GM08714 (cell line): ENCODE measurements at regions not wholly inside any gene's neighbourhood (a gene's known extent, or its start where the extent isn't known, plus 50 kb on each side); places are given as distances from the start of the nearest gene placed in this dataset.

Experiments used
- H3K4me3 ChIP-seq: fragments of 200-500 bp; sonication (Bioruptor generic); 2 replicates; pipeline ENCODE4 v1.5.1; 2014; ENCODE audit warnings: mild to moderate bottlenecking, low read length, inconsistent platforms
- ZNF274 ChIP-seq: IDR thresholded peaks from 2 replicates; pipeline ENCODE4 v1.6.1; 2012; ENCODE audit warnings: mild to moderate bottlenecking, low read depth, low read length

DNA sequence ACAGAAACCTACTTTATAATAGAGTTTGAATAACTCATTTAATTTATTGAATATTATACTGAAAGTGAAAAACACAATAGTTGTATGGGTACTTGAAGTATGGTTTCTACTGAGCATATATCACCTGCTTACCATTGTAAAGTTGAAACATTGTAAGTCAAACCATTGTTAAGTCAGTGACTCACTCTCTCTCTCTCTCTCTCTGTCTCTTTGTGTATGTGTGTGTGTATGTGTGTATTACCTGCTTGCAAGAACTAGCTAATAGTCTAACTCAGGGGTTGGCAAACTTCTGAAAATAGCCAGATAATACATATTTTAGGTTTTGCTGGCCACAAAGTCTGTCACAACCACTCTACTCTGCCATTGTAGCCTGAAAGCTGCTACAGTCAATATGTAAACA lies 564.3 kb upstream of the ZNF608 start:
- no peak overlapping the region for H3K4me3 ChIP-seq
- TF ChIP-seq ZNF274: no peak

DNA sequence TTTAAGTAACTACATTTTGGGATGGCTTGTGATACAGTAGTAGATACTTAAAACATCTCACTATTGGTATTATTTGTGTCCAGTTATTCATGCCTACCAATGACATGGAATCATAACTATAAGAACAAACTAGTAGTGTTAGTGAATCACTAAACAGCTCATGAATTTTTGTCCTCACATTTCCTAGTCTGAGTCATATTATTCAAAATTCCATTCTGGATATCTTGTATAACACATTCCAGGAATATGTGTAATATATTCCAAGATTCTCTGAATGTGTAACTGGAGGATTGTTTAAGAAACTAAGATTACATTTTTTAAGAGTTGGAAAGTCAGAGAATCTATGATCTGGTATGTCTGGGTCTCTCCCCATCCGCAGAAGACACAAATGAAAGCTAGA lies 565.3 kb upstream of the ZNF608 start:
- H3K4me3 ChIP-seq: no peak overlapping the region
- no peak for TF ChIP-seq ZNF274

DNA sequence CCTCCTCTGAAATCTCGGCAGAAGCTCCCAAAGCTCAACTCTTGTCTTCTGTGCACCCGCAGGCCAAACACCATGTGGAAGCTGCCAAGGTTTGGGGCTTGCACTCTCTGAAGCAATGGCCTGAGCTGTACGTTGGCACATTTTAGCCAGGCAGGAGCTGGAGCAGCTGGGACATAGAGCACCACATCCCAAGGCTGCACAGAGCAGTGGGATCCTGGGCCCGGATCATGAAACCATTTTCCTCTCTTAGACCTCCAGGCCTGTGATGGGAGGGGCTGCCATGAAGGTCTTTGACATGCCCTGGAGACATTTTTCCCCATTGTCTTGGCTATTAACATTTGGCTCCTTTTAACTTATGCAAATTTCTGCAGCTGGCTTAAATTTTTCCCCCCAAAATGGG lies 567.1 kb upstream of the ZNF608 start:
- TF ChIP-seq ZNF274: no peak
- no peak overlapping the region for H3K4me3 ChIP-seq

- no peak for TF ChIP-seq ZNF274
- H3K4me3 ChIP-seq: no peak overlapping the region
Measured at GRCh38 chr5:125315306-125315705, 568.9 kb upstream of the ZNF608 start.

- TF ChIP-seq ZNF274: no peak
- no peak overlapping the region for H3K4me3 ChIP-seq
Measured at GRCh38 chr5:125316391-125316790, 570.0 kb upstream of the ZNF608 start.

DNA sequence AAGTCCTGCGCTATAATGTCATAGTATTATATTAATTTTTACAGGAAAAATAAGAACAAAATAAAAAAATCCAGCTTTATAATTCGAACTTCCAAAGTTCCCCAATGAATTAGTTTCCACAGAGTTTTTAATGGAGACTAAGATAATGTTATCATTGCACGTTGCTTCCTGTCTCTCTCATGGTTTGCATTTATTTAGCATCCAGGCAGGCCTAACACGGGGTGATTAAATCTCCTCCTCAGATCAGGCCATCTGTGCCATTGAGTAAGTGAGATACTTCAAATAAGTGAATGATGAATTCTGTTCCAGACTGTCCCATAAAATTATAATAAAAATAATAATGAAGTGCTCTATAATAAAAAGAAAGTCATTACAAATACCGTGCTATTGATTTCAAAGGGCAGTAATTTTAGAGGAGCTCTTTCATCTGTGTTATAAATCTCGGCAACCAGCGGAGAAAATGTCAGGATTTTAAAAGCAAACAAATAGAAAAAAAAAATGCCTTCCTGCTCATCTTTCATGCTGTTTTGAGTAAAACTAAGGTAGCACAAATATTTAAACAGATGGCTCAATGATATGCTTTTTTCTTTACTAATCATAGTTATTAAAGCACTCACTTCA lies 570.6 kb upstream of the ZNF608 start:
- no peak overlapping the region for H3K4me3 ChIP-seq
- no peak for TF ChIP-seq ZNF274

DNA sequence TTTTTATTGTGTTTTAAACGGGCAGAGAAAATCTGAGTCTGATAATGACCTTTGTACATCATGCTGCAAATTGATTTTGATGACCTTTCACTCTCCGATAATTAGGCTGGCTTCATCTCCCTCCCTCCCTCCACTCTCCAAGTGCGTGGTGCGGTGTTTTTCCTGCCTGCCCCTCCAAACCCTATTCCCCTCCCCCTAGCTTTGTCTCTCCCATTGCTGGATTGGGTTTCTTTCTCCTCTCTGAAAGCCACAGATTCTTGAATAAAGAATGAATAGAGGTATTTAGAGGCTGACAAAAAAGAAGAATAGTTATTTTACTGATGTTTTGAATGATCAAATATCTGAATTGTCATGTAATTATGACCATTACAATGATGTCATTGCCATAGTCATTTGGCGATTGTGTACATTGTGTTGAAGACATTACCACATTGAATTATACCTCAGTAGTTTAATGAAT lies 571.1 kb upstream of the ZNF608 start:
- TF ChIP-seq ZNF274: no peak
- no peak overlapping the region for H3K4me3 ChIP-seq

DNA sequence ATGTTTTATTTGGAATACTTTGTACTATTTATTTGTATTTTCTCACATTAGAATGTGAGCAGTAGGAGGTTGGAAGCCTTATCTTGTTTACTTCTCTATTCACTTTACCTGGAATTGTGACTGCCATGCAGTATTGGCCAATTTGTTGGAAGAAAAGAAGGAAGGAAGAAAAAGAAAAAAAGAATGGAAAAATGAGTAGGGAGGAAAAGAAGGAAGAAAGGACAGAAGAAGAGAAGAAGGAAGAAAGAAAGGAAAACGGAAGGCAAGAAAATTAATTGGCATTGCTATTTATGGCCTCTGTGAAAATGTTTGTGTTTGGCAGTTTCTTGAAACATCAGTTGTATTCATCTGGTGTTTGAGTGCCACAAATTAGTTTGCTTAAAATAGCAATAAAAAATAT lies 575.2 kb upstream of the ZNF608 start:
- no peak overlapping the region for H3K4me3 ChIP-seq
- TF ChIP-seq ZNF274: no peak

DNA sequence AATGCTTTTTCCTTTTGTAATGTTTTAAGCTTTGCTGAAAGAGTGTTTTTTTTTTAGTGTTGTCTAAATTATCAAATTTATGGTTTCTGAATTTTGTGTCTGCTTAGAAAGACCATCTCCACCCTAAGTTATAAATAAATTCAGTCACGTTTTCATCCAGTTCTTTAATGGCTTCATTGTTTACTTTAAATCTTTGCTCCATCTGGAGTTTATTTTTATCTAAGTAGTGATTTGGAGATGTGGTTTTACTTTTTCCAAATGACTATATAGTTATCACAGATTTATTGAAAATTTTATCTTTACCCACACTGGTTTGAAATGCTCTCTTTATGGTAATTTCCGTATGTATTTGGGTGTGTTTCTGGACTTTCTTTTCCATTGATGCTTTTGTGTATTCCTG lies 577.2 kb upstream of the ZNF608 start:
- no peak overlapping the region for H3K4me3 ChIP-seq
- no peak for TF ChIP-seq ZNF274

DNA sequence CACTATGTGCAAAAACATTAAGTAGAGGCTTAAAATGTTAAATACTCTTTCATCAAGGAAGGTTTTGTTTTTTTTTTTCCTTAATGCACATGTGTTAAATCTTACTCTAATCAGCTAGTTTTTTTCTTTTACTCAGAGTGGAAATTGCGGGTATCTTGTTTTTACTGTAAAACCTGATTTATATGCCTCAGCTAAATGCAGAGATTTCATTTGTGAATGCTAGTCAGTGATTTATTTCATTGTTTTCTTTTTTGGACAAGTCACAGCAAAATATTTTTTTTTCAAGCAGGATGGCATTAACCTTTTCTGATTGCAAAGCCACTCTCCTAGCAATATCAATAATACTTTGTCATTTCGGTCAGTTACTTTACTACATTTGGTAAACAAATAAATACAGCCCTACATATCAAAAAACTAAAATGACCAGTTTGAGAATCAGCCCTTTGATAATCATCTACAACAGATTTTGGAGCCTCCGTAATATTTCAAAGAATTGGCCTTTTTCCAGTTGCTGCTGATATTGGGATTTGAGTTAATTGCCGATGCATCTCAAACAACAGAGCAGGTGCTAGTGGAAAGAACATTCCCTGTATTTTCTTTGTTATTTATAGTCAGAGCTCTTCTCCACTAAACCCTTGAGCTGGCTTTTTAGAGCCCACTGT lies 579.2 kb upstream of the ZNF608 start:
- TF ChIP-seq ZNF274: no peak
- H3K4me3 ChIP-seq: no peak overlapping the region

- no peak for TF ChIP-seq ZNF274
- no peak overlapping the region for H3K4me3 ChIP-seq
Measured at GRCh38 chr5:125326150-125326510, 579.7 kb upstream of the ZNF608 start.

DNA sequence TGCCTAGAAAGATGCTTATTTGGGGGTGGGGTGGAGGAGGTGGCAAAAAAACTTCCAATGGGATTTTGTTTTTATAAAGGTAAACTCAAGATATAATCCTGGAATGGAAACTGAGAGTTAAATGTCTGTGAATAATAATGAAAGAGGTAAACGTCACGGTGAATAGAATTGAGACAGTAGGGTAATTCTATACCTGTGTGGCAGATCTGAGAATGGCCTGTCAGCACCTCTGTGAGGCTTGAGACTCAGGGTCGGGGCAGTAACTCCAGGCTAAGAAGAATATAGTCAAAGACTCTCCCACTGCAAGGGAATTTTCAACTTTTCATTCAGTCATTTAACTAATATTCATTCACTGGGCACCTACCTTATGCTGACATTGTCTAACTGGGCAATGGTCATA lies 581.2 kb upstream of the ZNF608 start:
- TF ChIP-seq ZNF274: no peak
- no peak overlapping the region for H3K4me3 ChIP-seq

DNA sequence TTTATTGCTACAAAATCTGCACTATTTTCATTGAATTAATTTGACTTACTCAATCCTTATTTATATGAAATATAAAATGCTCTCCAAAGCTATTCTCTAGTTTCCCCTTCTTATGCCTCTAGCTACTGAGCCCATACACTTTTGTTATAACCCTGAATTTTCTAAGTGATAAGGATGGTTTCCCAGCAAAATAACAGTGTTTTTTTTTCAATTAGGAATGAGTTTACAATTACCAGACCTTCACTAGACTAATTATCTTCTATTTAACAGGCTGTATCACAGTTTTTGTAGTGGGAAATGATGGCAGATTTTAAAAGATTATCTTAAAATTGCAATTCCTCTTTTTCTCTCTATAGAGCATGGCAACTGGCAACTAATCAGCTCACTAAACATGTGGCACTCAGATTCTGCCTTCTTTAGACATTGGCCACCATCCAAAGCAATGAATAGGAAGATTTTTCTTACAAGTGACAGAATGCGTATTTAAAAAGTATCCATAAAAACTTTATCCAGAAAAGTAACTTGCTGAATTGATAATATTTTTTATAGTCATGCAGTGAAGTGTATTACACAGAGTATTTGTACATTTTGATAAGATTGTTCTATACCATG lies 585.7 kb upstream of the ZNF608 start:
- no peak overlapping the region for H3K4me3 ChIP-seq
- TF ChIP-seq ZNF274: no peak

DNA sequence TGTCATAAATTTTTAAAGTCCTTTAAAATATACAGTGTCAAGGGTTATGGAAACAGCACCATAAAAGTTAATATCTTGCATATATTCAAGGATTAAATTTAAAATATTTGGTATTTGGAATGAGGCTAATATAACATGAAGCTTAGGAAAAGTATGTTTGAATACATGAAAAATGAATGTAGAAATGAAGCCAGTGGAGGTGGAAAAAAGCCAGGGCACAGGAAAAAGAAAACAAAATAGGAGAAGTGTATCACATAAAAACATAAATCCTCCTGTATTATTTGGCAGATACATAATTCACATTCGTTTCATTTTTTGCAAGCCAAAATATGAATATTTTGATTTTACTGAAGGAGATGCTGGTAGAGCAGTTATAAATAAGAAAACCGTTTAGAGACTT lies 587.0 kb upstream of the ZNF608 start:
- TF ChIP-seq ZNF274: no peak
- no peak overlapping the region for H3K4me3 ChIP-seq

DNA sequence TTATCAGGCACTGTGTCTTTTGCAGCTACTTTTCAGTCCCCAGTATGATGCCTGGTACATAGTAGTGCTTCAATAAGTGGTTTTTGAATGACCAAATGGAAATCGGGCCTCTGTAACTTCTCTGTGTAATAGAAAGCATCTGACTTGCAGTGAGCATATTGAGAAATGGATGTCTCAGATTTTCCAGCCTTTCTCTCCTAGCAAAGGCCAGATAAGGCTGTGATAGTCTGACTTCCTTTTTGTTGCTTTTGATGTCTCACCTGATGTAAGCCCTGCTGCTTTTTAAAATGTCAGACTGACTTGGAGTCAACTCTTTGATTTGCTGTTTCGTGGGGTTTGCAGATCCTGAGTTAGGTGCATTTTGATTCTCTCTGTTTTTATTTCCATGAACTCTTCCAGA lies 590.0 kb upstream of the ZNF608 start:
- TF ChIP-seq ZNF274: no peak
- no peak overlapping the region for H3K4me3 ChIP-seq
